Activated CD4-positive, alpha-beta T cell treated with anti-CD3 and anti-CD28 coated beads for 36 hours (primary cell): ENCODE measurements at regions not wholly inside any gene's neighbourhood (a gene's known extent, or its start where the extent isn't known, plus 50 kb on each side); places are given as distances from the start of the nearest gene placed in this dataset.
"Not testable (repeated sequence)": the region's sequence is repeated elsewhere in the genome, so short reads cannot be mapped to it uniquely, and the experiment has no call there.

ENCODE experiments used
- ATAC-seq: fragments of 200-7000 bp; cut with Tn5 transposase; one replicate; pipeline ENCODE4 v1.10.0; 2021; ENCODE audit warnings: mild to moderate bottlenecking, moderate library complexity
- CTCF ChIA-PET: fragments of 350-600 bp; sonication (Branson Sonifier 250); formaldehyde crosslinking; loops from one replicate; lab custom pipeline; 2021; ENCODE audit warnings: antibody characterized with exemption; lab: Charles Lee
- POLR2A ChIA-PET: fragments of 350-600 bp; sonication (Branson Sonifier 250); formaldehyde crosslinking; loops from one replicate; lab custom pipeline; 2021; ENCODE audit warnings: antibody characterized with exemption, inconsistent platforms; lab: Charles Lee
- DNase-seq: peaks from one replicate; pipeline ENCODE4 v3.0.0-alpha.2; 2020
- H3K27ac Mint-ChIP-seq: one replicate; pipeline ENCODE4 v1.8.0; 2021; ENCODE audit warnings: mixed read lengths
- H3K27me3 Mint-ChIP-seq: one replicate; pipeline ENCODE4 v1.8.0; 2021; ENCODE audit warnings: mixed read lengths
- H3K36me3 Mint-ChIP-seq: one replicate; pipeline ENCODE4 v1.8.0; 2021; ENCODE audit warnings: low read depth, mixed read lengths
- H3K4me1 Mint-ChIP-seq: one replicate; pipeline ENCODE4 v1.8.0; 2021; ENCODE audit warnings: mixed read lengths
- H3K4me3 Mint-ChIP-seq: one replicate; pipeline ENCODE4 v1.8.0; 2021; ENCODE audit warnings: mild to moderate bottlenecking, moderate library complexity, mixed read lengths
- H3K9me3 Mint-ChIP-seq: one replicate; pipeline ENCODE4 v1.8.0; 2021; ENCODE audit warnings: low read depth, mixed read lengths
- intact Hi-C, 2 experiments: fragments of 100-400 bp; cut with DNase I in 1 of 2; cut with micrococcal nuclease in 1 of 2; formaldehyde crosslinking; loops; one replicate each; pipeline versions ENCODE4 v1.14.2 to v1.15.1; 2022 to 2024; cut with DNase I, micrococcal nuclease

GRCh38 chr12:23350808-23351207 is 598.7 kb downstream of the SOX5 start:
- CTCF ChIA-PET: no interaction called here
- H3K9me3 Mint-ChIP-seq: peaks cover 2% of the 10 kb centered on the region
- H3K27ac Mint-ChIP-seq: no peak overlapping the region
- H3K27me3 Mint-ChIP-seq: no peaks in the 10 kb centered on the region
- H3K36me3 Mint-ChIP-seq: no peaks in the 10 kb centered on the region
- DNase-seq (no peak), ATAC-seq (no peak)
- no peaks in the 10 kb centered on the region for H3K4me1 Mint-ChIP-seq
- no peak overlapping the region for H3K4me3 Mint-ChIP-seq
- intact Hi-C loops: no loop called here
- POLR2A ChIA-PET: no interaction called here

- ATAC-seq: no peak
- H3K9me3 Mint-ChIP-seq: peaks cover 2% of the 10 kb centered on the region
- no peaks in the 10 kb centered on the region for H3K36me3 Mint-ChIP-seq
- H3K27me3 Mint-ChIP-seq: no peaks in the 10 kb centered on the region
- no peak overlapping the region for H3K4me3 Mint-ChIP-seq
- no peak overlapping the region for H3K27ac Mint-ChIP-seq
- DNase-seq: no peak
- ChIA-PET POLR2A (interaction anchor here (0.7 kb wide), 1 partner anchor 56 kb away, joined by 3 read pairs; no protein-coding TSS in a partner anchor), CTCF (no interaction called here)
- H3K4me1 Mint-ChIP-seq: no peaks in the 10 kb centered on the region
- intact Hi-C loops: no loop called here
These were observed 596.8 kb downstream of the SOX5 start for GRCh38 chr12:23352670-23353069.

- no peak overlapping the region for H3K27ac Mint-ChIP-seq
- H3K4me3 Mint-ChIP-seq: no peak overlapping the region
- intact Hi-C loops: no loop called here
- no peaks in the 10 kb centered on the region for H3K4me1 Mint-ChIP-seq
- no peaks in the 10 kb centered on the region for H3K36me3 Mint-ChIP-seq
- ChIA-PET CTCF (no interaction called here), POLR2A (no interaction called here)
- ATAC-seq (no peak), DNase-seq (no peak)
- H3K9me3 Mint-ChIP-seq: peaks cover 2% of the 10 kb centered on the region
- H3K27me3 Mint-ChIP-seq: no peaks in the 10 kb centered on the region
These were observed 594.7 kb downstream of the SOX5 start for GRCh38 chr12:23354800-23355199.

- no peaks in the 10 kb centered on the region for H3K36me3 Mint-ChIP-seq
- DNase-seq: no peak
- CTCF ChIA-PET: no interaction called here
- ATAC-seq: no peak
- no peaks in the 10 kb centered on the region for H3K4me1 Mint-ChIP-seq
- intact Hi-C loops: no loop called here
- no peaks in the 10 kb centered on the region for H3K27me3 Mint-ChIP-seq
- H3K9me3 Mint-ChIP-seq: peaks cover 2% of the 10 kb centered on the region
- POLR2A ChIA-PET: no interaction called here
- no peak overlapping the region for H3K27ac Mint-ChIP-seq
- no peak overlapping the region for H3K4me3 Mint-ChIP-seq
These were observed 593.0 kb downstream of the SOX5 start for GRCh38 chr12:23356440-23356839.

GRCh38 chr12:23356927-23357708 is 592.4 kb downstream of the SOX5 start:
- ChIA-PET CTCF (no interaction called here), POLR2A (no interaction called here)
- Mint-ChIP-seq H3K4me1 (no peaks in the 10 kb centered on the region), H3K9me3 (peaks cover 2% of the 10 kb centered on the region), H3K4me3 (no peak overlapping the region), H3K27ac (no peak overlapping the region), H3K36me3 (no peaks in the 10 kb centered on the region), H3K27me3 (no peaks in the 10 kb centered on the region)
- DNase-seq (no peak), ATAC-seq (no peak)
- intact Hi-C loops: no loop called here

GRCh38 chr12:23359975-23360701 is 589.3 kb downstream of the SOX5 start:
- no peak for DNase-seq
- Mint-ChIP-seq H3K36me3 (no peaks in the 10 kb centered on the region), H3K4me1 (no peaks in the 10 kb centered on the region), H3K4me3 (no peak overlapping the region), H3K27ac (no peak overlapping the region), H3K9me3 (peaks cover 5% of the 10 kb centered on the region), H3K27me3 (no peaks in the 10 kb centered on the region)
- no peak for ATAC-seq
- intact Hi-C loops: no loop called here
- ChIA-PET CTCF (no interaction called here), POLR2A (no interaction called here)

- Mint-ChIP-seq H3K27me3 (no peaks in the 10 kb centered on the region), H3K4me3 (no peak overlapping the region), H3K27ac (no peak overlapping the region), H3K9me3 (peaks cover 5% of the 10 kb centered on the region), H3K36me3 (no peaks in the 10 kb centered on the region), H3K4me1 (no peaks in the 10 kb centered on the region)
- CTCF ChIA-PET: no interaction called here
- intact Hi-C loops: no loop called here
- DNase-seq (no peak), ATAC-seq (no peak)
- POLR2A ChIA-PET: no interaction called here
These were observed 587.5 kb downstream of the SOX5 start for GRCh38 chr12:23361971-23362370.

GRCh38 chr12:23368590-23368989 is 580.9 kb downstream of the SOX5 start:
- ChIA-PET CTCF (no interaction called here), POLR2A (no interaction called here)
- no peaks in the 10 kb centered on the region for H3K27me3 Mint-ChIP-seq
- H3K4me1 Mint-ChIP-seq: no peaks in the 10 kb centered on the region
- no peak for ATAC-seq
- H3K27ac Mint-ChIP-seq: no peak overlapping the region
- peaks cover 5% of the 10 kb centered on the region for H3K9me3 Mint-ChIP-seq
- intact Hi-C loops: no loop called here
- no peak for DNase-seq
- H3K4me3 Mint-ChIP-seq: no peak overlapping the region
- H3K36me3 Mint-ChIP-seq: no peaks in the 10 kb centered on the region

- no peak overlapping the region for H3K27ac Mint-ChIP-seq
- H3K9me3 Mint-ChIP-seq: peaks cover 22% of the 10 kb centered on the region
- POLR2A ChIA-PET: no interaction called here
- no peaks in the 10 kb centered on the region for H3K4me1 Mint-ChIP-seq
- intact Hi-C loops: no loop called here
- ATAC-seq (no peak), DNase-seq (no peak)
- CTCF ChIA-PET: no interaction called here
- H3K4me3 Mint-ChIP-seq: no peak overlapping the region
- no peaks in the 10 kb centered on the region for H3K27me3 Mint-ChIP-seq
- H3K36me3 Mint-ChIP-seq: no peaks in the 10 kb centered on the region
These were observed 573.8 kb downstream of the SOX5 start for GRCh38 chr12:23375621-23376020.

- Mint-ChIP-seq H3K4me1 (no peaks in the 10 kb centered on the region), H3K9me3 (peaks cover 22% of the 10 kb centered on the region), H3K27me3 (no peaks in the 10 kb centered on the region), H3K27ac (no peak overlapping the region), H3K36me3 (no peaks in the 10 kb centered on the region), H3K4me3 (no peak overlapping the region)
- intact Hi-C loops: no loop called here
- DNase-seq: no peak
- ChIA-PET CTCF (no interaction called here), POLR2A (no interaction called here)
- no peak for ATAC-seq
These were observed 573.2 kb downstream of the SOX5 start for GRCh38 chr12:23376238-23376637.

- ChIA-PET CTCF (interaction anchor here (0.6 kb wide), 1 partner anchor 1578 kb away, joined by 3 read pairs; no protein-coding TSS in a partner anchor), POLR2A (no interaction called here)
- no peaks in the 10 kb centered on the region for H3K27me3 Mint-ChIP-seq
- H3K36me3 Mint-ChIP-seq: no peaks in the 10 kb centered on the region
- no peak for ATAC-seq
- intact Hi-C loops: no loop called here
- H3K4me1 Mint-ChIP-seq: no peaks in the 10 kb centered on the region
- H3K9me3 Mint-ChIP-seq: peaks cover 21% of the 10 kb centered on the region
- H3K27ac Mint-ChIP-seq: no peak overlapping the region
- DNase-seq: no peak
- H3K4me3 Mint-ChIP-seq: no peak overlapping the region
These were observed 568.9 kb downstream of the SOX5 start for GRCh38 chr12:23380419-23381100.

GRCh38 chr12:23388898-23389297 is 560.6 kb downstream of the SOX5 start:
- H3K4me3 Mint-ChIP-seq, H3K4me1 Mint-ChIP-seq, H3K27me3 Mint-ChIP-seq, DNase-seq, POLR2A ChIA-PET, H3K27ac Mint-ChIP-seq, intact Hi-C loops, CTCF ChIA-PET, H3K36me3 Mint-ChIP-seq, ATAC-seq: not testable (repeated sequence)
- peaks cover 19% of the 10 kb centered on the region for H3K9me3 Mint-ChIP-seq
